ENCODE measurements at regions not wholly inside any gene's neighbourhood (a gene's known extent, or its start where the extent isn't known, plus 50 kb on each side); places are given as distances from the start of the nearest gene placed in this dataset.

DNA sequence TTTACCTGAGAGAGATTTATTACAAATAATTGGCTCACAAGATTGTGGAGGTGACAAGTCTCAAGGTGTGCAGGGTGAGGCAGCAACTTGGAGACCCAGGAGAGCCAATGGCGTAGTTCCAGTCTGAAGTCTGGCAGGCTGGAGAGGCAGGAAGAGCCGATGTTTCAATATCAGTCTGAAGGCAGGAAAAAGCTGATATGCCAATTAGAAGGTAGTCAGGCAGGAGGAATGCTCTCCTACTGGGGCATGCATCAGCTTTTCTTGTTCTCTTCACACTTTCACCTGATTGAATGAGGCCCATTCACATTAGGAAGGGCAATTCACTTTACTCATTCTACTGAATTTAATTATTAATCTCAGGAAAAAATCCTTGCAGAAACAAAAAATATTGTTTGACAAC lies 1351.7 kb upstream of the ADGRL3 start:
- WGBS (ENCODE audit: low lambda C conversion rate, missing lambda C conversion rate) = 83% methylated on average over 2 of the region's 2 CpGs
- no peak overlapping the region for H3K4me3 ChIP-seq

DNA sequence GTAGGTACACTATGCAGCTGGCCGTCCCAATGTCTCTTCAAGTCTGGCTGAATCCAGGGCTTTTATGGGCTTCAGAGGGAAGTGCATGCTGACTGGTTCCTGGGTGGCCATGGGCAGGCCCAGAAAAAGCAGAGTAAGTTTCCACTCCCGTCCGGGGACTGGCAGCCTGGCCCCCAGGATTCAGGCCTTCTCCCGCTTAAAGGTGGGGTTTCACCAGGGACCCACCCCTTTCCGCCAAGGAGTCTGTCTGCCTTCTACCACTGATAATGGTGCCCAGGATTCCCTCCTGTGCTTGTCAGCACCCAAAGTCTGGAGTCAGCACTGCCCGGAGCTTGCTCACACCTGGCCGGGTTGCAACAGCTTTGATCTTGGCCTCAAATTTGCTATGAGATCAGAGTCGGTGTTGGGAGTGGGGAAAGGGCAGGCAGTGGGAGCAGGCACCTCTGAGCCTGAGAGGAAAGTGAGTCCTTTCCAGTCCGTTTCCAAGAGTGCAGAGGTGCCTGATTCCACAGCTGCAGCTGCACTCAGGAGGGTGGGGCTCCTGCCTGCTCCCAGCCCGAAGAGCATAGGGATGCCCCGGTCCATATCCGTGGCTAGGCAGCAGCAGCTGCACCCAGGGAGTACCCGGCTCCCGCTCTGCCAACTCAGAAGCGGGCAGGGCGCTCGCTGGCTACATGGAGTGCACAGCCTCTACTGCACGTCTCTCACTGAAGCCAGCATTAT lies 1344.3 kb upstream of the ADGRL3 start:
- Histone ChIP-seq H3K4me2 (no peak overlapping the region), H4K20me1 (ENCODE audit: insufficient read depth, poor library complexity, severe bottlenecking) (no peaks in the 10 kb centered on the region), H3K9me3 (ENCODE audit: low read depth) (no peaks in the 10 kb centered on the region), H3K9me2 (replicated peaks; ENCODE audit: insufficient read depth) (no peaks in the 10 kb centered on the region), H3K4me3 (no peak overlapping the region), H3K79me2 (no peaks in the 10 kb centered on the region), H2AFZ (no peak overlapping the region), H3K4me1 (ENCODE audit: insufficient read depth) (no peaks in the 10 kb centered on the region), H3K27me3 (no peaks in the 10 kb centered on the region), H3K27ac (no peak overlapping the region), H3K36me3 (replicated peaks; ENCODE audit: insufficient read depth, low read depth) (no peaks in the 10 kb centered on the region)
- 88% methylated on average over 18 of the region's 18 CpGs for WGBS (ENCODE audit: low lambda C conversion rate, missing lambda C conversion rate)
- TF ChIP-seq, protein P1, sequence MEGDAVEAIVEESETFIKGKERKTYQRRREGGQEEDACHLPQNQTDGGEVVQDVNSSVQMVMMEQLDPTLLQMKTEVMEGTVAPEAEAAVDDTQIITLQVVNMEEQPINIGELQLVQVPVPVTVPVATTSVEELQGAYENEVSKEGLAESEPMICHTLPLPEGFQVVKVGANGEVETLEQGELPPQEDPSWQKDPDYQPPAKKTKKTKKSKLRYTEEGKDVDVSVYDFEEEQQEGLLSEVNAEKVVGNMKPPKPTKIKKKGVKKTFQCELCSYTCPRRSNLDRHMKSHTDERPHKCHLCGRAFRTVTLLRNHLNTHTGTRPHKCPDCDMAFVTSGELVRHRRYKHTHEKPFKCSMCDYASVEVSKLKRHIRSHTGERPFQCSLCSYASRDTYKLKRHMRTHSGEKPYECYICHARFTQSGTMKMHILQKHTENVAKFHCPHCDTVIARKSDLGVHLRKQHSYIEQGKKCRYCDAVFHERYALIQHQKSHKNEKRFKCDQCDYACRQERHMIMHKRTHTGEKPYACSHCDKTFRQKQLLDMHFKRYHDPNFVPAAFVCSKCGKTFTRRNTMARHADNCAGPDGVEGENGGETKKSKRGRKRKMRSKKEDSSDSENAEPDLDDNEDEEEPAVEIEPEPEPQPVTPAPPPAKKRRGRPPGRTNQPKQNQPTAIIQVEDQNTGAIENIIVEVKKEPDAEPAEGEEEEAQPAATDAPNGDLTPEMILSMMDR (IDR thresholded peaks at IDR 0.05; ENCODE audit: poor library complexity) = no peak
- no peak for TF ChIP-seq EZH2phosphoT487 (IDR thresholded peaks at IDR 0.05; ENCODE audit: low read depth, severe bottlenecking, unreplicated experiment)
- no peak for TF ChIP-seq EZH2 (IDR thresholded peaks at IDR 0.05; ENCODE audit: borderline replicate concordance)
- no peak for DNase-seq (ENCODE audit: low spot score)

More for the DNA sequence above, 1351.7 kb upstream of the ADGRL3 start:
- Histone ChIP-seq H3K36me3 (replicated peaks; ENCODE audit: insufficient read depth, low read depth) (no peaks in the 10 kb centered on the region), H3K27me3 (no peaks in the 10 kb centered on the region), H3K9me3 (ENCODE audit: low read depth) (no peaks in the 10 kb centered on the region), H4K20me1 (ENCODE audit: insufficient read depth, poor library complexity, severe bottlenecking) (no peaks in the 10 kb centered on the region), H3K27ac (no peak overlapping the region), H3K4me1 (ENCODE audit: insufficient read depth) (no peaks in the 10 kb centered on the region), H3K79me2 (no peaks in the 10 kb centered on the region), H3K9me2 (replicated peaks; ENCODE audit: insufficient read depth) (no peaks in the 10 kb centered on the region), H2AFZ (no peak overlapping the region), H3K4me2 (no peak overlapping the region)
- DNase-seq (ENCODE audit: low spot score) = no peak
- TF ChIP-seq, protein P1 (IDR thresholded peaks at IDR 0.05; ENCODE audit: poor library complexity) = no peak
- TF ChIP-seq EZH2 (IDR thresholded peaks at IDR 0.05; ENCODE audit: borderline replicate concordance) (no peak), EZH2phosphoT487 (IDR thresholded peaks at IDR 0.05; ENCODE audit: low read depth, severe bottlenecking, unreplicated experiment) (no peak)

DNA sequence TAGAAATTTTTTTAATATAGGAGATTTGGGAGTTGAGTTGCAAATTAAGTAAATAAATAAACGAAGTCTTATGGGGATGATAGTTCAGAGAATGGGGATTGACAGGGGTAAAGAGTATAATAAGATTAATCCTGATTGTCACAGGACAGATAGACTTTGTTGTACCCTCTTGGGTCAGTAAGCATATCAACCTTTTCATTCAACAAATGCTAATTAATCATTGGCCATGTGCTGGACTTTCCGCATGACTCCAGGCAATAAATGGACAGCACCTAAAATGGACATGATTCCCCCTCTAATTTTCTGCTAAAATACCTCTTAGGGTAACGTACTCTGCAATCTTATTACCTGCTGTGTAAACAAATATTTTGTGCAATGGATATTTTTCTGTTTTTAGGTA lies 1331.1 kb upstream of the ADGRL3 start:
- Histone ChIP-seq H3K4me2 (no peak overlapping the region), H3K4me3 (no peak overlapping the region), H2AFZ (no peak overlapping the region)

More for the DNA sequence above, 1331.1 kb upstream of the ADGRL3 start:
- Histone ChIP-seq H3K79me2 (no peaks in the 10 kb centered on the region), H3K27me3 (no peaks in the 10 kb centered on the region), H3K27ac (no peak overlapping the region), H4K20me1 (ENCODE audit: insufficient read depth, poor library complexity, severe bottlenecking) (no peaks in the 10 kb centered on the region), H3K36me3 (replicated peaks; ENCODE audit: insufficient read depth, low read depth) (no peaks in the 10 kb centered on the region), H3K9me3 (ENCODE audit: low read depth) (no peaks in the 10 kb centered on the region), H3K9me2 (replicated peaks; ENCODE audit: insufficient read depth) (no peaks in the 10 kb centered on the region), H3K4me1 (ENCODE audit: insufficient read depth) (no peaks in the 10 kb centered on the region)
- 83% methylated on average over 3 of the region's 3 CpGs for WGBS (ENCODE audit: low lambda C conversion rate, missing lambda C conversion rate)
- TF ChIP-seq EZH2 (IDR thresholded peaks at IDR 0.05; ENCODE audit: borderline replicate concordance) (no peak), EZH2phosphoT487 (IDR thresholded peaks at IDR 0.05; ENCODE audit: low read depth, severe bottlenecking, unreplicated experiment) (no peak)
- TF ChIP-seq, protein P1 (IDR thresholded peaks at IDR 0.05; ENCODE audit: poor library complexity) = no peak
- no peak for DNase-seq (ENCODE audit: low spot score)

Measured in hepatocyte (in vitro differentiated cells).